ENCODE measurements at regions not wholly inside any gene's neighbourhood (a gene's known extent, or its start where the extent isn't known, plus 50 kb on each side); places are given as distances from the start of the nearest gene placed in this dataset.

GRCh38 chr13:44661936-44662335, 85.8 kb upstream of the TSC22D1 start:
- TF ChIP-seq EZH2 (IDR thresholded peaks at IDR 0.05; ENCODE audit: borderline replicate concordance, low read depth, low read length, poor library complexity, severe bottlenecking): no peak
- no peak for TF ChIP-seq CTCF (conservative IDR thresholded peaks at IDR 0.05; ENCODE audit: low read depth, low read length)
